ENCODE measurements at regions not wholly inside any gene's neighbourhood (a gene's known extent, or its start where the extent isn't known, plus 50 kb on each side); places are given as distances from the start of the nearest gene placed in this dataset.

GRCh38 chr2:199697469-199697868 lies 153.5 kb downstream of the FTCDNL1 start:
- Mint-ChIP-seq H3K4me3 (ENCODE audit: low read depth, unreplicated experiment) (no peak overlapping the region), H3K27me3 (ENCODE audit: unreplicated experiment) (peaks cover 38% of the 10 kb centered on the region), H3K4me1 (ENCODE audit: low read depth, unreplicated experiment) (peaks cover 7% of the 10 kb centered on the region), H3K9me3 (ENCODE audit: low read depth, unreplicated experiment) (no peaks in the 10 kb centered on the region), H3K36me3 (ENCODE audit: insufficient read depth, unreplicated experiment) (no peaks in the 10 kb centered on the region), H3K27ac (ENCODE audit: unreplicated experiment) (no peak overlapping the region)
- BruUV-seq (replicated peaks), result no TSS peak
- CTCF ChIA-PET, result no interaction called here
- no peak for DNase-seq
- intact Hi-C loops (cut with micrococcal nuclease; ENCODE audit: unreplicated experiment), result no loop called here
- TF ChIP-seq, protein P1, sequence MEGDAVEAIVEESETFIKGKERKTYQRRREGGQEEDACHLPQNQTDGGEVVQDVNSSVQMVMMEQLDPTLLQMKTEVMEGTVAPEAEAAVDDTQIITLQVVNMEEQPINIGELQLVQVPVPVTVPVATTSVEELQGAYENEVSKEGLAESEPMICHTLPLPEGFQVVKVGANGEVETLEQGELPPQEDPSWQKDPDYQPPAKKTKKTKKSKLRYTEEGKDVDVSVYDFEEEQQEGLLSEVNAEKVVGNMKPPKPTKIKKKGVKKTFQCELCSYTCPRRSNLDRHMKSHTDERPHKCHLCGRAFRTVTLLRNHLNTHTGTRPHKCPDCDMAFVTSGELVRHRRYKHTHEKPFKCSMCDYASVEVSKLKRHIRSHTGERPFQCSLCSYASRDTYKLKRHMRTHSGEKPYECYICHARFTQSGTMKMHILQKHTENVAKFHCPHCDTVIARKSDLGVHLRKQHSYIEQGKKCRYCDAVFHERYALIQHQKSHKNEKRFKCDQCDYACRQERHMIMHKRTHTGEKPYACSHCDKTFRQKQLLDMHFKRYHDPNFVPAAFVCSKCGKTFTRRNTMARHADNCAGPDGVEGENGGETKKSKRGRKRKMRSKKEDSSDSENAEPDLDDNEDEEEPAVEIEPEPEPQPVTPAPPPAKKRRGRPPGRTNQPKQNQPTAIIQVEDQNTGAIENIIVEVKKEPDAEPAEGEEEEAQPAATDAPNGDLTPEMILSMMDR (IDR thresholded peaks at IDR 0.05; ENCODE audit: unreplicated experiment), result no peak

DNA sequence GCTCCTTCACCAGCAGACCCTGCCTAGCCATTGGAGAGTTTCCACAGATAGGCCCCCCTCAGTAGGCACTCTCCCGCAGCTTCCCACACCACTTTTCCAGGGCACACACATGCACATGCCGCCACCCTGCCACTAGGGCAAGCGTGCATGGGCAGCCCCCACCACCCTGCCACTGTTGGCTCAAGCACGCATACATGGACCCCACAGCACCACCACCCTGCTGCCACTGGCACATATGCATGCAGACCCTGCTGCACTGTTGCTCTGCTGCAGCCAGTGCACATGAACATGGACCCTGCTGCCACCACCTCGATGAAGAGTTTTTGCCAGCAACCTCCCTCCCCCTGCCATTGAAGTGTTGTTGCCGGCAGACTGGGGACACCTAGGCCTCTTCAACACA lies 154.9 kb downstream of the FTCDNL1 start:
- CTCF ChIA-PET, result no interaction called here
- no peak overlapping the region for H3K4me3 Mint-ChIP-seq (ENCODE audit: low read depth, unreplicated experiment)

DNA sequence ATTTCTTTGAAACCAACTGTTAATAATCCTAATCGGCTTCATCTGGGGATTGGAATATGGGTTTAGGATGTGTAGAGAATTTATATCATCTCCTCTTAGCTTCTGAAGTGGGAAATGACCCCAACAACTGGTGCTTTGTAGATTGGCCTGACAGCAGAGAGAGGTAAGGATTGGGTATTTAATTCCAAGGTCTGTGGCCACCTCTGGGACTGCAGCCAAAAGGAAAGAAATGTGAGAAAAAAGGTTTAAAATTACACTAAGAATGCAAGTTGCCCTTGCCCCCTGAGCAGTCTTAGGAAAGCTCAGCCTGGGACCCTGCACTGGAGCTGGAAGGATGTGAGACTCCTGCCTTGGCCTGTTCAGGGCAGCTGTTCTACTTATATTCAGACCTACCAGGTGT lies 157.1 kb downstream of the FTCDNL1 start:
- intact Hi-C loops (cut with micrococcal nuclease; ENCODE audit: unreplicated experiment), result no loop called here
- DNase-seq, result no peak
- Mint-ChIP-seq H3K27me3 (ENCODE audit: unreplicated experiment) (peaks cover 23% of the 10 kb centered on the region), H3K4me1 (ENCODE audit: low read depth, unreplicated experiment) (peaks cover 7% of the 10 kb centered on the region), H3K4me3 (ENCODE audit: low read depth, unreplicated experiment) (no peak overlapping the region), H3K27ac (ENCODE audit: unreplicated experiment) (no peak overlapping the region), H3K36me3 (ENCODE audit: insufficient read depth, unreplicated experiment) (no peaks in the 10 kb centered on the region), H3K9me3 (ENCODE audit: low read depth, unreplicated experiment) (no peaks in the 10 kb centered on the region)
- CTCF ChIA-PET, result interaction anchor here (0.9 kb wide), 1 partner anchor 92 kb away, joined by 3 read pairs; no protein-coding TSS in a partner anchor
- TF ChIP-seq, protein P1 (IDR thresholded peaks at IDR 0.05; ENCODE audit: unreplicated experiment), result no peak
- no TSS peak for BruUV-seq (replicated peaks)

More for the DNA sequence above, 154.9 kb downstream of the FTCDNL1 start:
- intact Hi-C loops (cut with micrococcal nuclease; ENCODE audit: unreplicated experiment), result no loop called here
- no peaks in the 10 kb centered on the region for H3K36me3 Mint-ChIP-seq (ENCODE audit: insufficient read depth, unreplicated experiment)
- TF ChIP-seq, protein P1 (IDR thresholded peaks at IDR 0.05; ENCODE audit: unreplicated experiment), result no peak
- no TSS peak for BruUV-seq (replicated peaks)
- H3K27me3 Mint-ChIP-seq (ENCODE audit: unreplicated experiment), result peaks cover 38% of the 10 kb centered on the region
- H3K9me3 Mint-ChIP-seq (ENCODE audit: low read depth, unreplicated experiment), result no peaks in the 10 kb centered on the region
- peaks cover 7% of the 10 kb centered on the region for H3K4me1 Mint-ChIP-seq (ENCODE audit: low read depth, unreplicated experiment)
- H3K27ac Mint-ChIP-seq (ENCODE audit: unreplicated experiment), result no peak overlapping the region
- no peak for DNase-seq

DNA sequence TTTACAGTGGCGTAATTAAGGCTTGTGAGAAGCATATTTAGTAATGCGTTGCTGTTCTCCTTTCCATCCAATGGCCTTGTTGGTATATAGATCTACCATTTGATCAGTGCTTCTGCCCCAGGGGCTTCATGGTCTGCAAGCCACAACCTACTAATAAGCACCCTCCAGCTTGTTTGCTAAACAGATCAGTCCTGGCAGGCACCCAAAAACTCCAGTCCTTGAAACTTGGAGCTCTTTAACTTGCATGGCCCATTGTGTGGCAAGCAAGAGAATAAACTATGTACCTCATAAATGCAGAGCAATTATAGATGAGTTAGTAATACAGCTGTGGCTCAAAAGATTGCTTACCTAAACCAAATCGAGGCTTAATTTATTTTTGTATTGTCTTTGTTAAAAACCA lies 158.5 kb downstream of the FTCDNL1 start:
- CTCF ChIA-PET, result interaction anchor here (0.8 kb wide), 1 partner anchor 96 kb away, joined by 3 read pairs; no protein-coding TSS in a partner anchor
- intact Hi-C loops (cut with micrococcal nuclease; ENCODE audit: unreplicated experiment), result no loop called here
- H3K27ac Mint-ChIP-seq (ENCODE audit: unreplicated experiment), result no peak overlapping the region
- no peaks in the 10 kb centered on the region for H3K36me3 Mint-ChIP-seq (ENCODE audit: insufficient read depth, unreplicated experiment)
- H3K4me1 Mint-ChIP-seq (ENCODE audit: low read depth, unreplicated experiment), result peaks cover 7% of the 10 kb centered on the region
- no peaks in the 10 kb centered on the region for H3K9me3 Mint-ChIP-seq (ENCODE audit: low read depth, unreplicated experiment)
- no peak overlapping the region for H3K4me3 Mint-ChIP-seq (ENCODE audit: low read depth, unreplicated experiment)
- no peak for DNase-seq
- peaks cover 9% of the 10 kb centered on the region for H3K27me3 Mint-ChIP-seq (ENCODE audit: unreplicated experiment)
- TF ChIP-seq, protein P1 (IDR thresholded peaks at IDR 0.05; ENCODE audit: unreplicated experiment), result no peak
- BruUV-seq (replicated peaks), result no TSS peak

All from Calu3 (cell line).